ENCODE measurements at regions not wholly inside any gene's neighbourhood (a gene's known extent, or its start where the extent isn't known, plus 50 kb on each side); places are given as distances from the start of the nearest gene placed in this dataset.

DNA sequence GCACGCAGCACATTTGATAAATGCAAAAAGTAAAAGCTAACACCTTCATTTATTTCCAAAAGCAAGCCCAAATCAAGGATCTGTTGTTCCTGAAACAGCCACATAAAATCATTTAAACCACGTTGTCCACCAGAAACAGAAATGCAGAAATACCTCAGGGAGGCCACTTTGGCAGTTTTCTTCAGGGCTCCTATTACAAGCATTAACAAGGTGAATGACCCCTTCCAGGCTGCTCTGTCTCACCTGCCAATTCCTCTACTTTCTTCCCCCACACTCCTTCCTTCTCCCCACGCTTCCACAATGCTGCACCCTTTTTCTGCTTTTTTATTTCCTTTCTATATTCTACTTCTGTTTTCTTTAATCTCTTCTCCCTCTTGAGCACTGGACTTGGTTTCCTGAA is 55.0 kb upstream of the PTGFRN start:
- TF ChIP-seq RAD21 (conservative IDR thresholded peaks at IDR 0.05): no peak
- no peak for TF ChIP-seq MXI1 (conservative IDR thresholded peaks at IDR 0.05; ENCODE audit: poor library complexity, severe bottlenecking)
- no peak for TF ChIP-seq EP300 (conservative IDR thresholded peaks at IDR 0.05; ENCODE audit: poor library complexity, severe bottlenecking)
- TF ChIP-seq SMC3 (conservative IDR thresholded peaks at IDR 0.05; ENCODE audit: poor library complexity): no peak
- no peak for TF ChIP-seq POLR2AphosphoS5 (IDR thresholded peaks at IDR 0.05)
- TF ChIP-seq EZH2 (IDR thresholded peaks at IDR 0.05; ENCODE audit: borderline replicate concordance, insufficient read depth, low read length, poor library complexity, severe bottlenecking): no peak
- TF ChIP-seq, protein P1, sequence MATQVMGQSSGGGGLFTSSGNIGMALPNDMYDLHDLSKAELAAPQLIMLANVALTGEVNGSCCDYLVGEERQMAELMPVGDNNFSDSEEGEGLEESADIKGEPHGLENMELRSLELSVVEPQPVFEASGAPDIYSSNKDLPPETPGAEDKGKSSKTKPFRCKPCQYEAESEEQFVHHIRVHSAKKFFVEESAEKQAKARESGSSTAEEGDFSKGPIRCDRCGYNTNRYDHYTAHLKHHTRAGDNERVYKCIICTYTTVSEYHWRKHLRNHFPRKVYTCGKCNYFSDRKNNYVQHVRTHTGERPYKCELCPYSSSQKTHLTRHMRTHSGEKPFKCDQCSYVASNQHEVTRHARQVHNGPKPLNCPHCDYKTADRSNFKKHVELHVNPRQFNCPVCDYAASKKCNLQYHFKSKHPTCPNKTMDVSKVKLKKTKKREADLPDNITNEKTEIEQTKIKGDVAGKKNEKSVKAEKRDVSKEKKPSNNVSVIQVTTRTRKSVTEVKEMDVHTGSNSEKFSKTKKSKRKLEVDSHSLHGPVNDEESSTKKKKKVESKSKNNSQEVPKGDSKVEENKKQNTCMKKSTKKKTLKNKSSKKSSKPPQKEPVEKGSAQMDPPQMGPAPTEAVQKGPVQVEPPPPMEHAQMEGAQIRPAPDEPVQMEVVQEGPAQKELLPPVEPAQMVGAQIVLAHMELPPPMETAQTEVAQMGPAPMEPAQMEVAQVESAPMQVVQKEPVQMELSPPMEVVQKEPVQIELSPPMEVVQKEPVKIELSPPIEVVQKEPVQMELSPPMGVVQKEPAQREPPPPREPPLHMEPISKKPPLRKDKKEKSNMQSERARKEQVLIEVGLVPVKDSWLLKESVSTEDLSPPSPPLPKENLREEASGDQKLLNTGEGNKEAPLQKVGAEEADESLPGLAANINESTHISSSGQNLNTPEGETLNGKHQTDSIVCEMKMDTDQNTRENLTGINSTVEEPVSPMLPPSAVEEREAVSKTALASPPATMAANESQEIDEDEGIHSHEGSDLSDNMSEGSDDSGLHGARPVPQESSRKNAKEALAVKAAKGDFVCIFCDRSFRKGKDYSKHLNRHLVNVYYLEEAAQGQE (IDR thresholded peaks at IDR 0.05; ENCODE audit: borderline replicate concordance): no peak
- TF ChIP-seq TAF1 (IDR thresholded peaks at IDR 0.05; ENCODE audit: low read depth): no peak
- TF ChIP-seq, protein P2, sequence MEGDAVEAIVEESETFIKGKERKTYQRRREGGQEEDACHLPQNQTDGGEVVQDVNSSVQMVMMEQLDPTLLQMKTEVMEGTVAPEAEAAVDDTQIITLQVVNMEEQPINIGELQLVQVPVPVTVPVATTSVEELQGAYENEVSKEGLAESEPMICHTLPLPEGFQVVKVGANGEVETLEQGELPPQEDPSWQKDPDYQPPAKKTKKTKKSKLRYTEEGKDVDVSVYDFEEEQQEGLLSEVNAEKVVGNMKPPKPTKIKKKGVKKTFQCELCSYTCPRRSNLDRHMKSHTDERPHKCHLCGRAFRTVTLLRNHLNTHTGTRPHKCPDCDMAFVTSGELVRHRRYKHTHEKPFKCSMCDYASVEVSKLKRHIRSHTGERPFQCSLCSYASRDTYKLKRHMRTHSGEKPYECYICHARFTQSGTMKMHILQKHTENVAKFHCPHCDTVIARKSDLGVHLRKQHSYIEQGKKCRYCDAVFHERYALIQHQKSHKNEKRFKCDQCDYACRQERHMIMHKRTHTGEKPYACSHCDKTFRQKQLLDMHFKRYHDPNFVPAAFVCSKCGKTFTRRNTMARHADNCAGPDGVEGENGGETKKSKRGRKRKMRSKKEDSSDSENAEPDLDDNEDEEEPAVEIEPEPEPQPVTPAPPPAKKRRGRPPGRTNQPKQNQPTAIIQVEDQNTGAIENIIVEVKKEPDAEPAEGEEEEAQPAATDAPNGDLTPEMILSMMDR (IDR thresholded peaks at IDR 0.05; ENCODE audit: poor library complexity, severe bottlenecking): no peak

DNA sequence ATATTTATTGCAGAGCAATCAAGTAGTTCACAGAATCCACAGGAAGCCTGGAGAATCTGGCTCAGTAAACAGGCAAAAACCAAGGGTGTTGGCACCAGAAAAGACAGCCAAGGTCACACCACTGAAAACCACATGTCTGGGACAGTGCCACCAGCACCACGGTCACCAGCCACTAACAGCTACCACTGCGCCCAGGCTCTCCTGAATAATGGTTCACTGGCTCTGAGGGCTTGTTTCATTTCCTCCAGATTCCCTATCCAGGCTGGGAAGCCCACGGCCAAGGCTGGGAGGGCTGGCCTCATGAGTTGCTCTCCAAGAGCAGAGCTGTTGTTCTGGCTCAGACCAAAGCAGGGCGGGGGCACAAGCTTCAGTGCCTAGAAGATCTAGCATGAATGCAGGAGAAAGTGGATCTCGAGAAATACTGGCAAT is 54.5 kb upstream of the PTGFRN start:
- H3K36me3 ChIP-seq (ENCODE audit: insufficient read depth, low read length): no peaks in the 10 kb centered on the region
- TF ChIP-seq, protein P1 (IDR thresholded peaks at IDR 0.05; ENCODE audit: borderline replicate concordance): no peak
- TF ChIP-seq, protein P2 (IDR thresholded peaks at IDR 0.05; ENCODE audit: poor library complexity, severe bottlenecking): no peak
- TF ChIP-seq MXI1 (conservative IDR thresholded peaks at IDR 0.05; ENCODE audit: poor library complexity, severe bottlenecking): no peak
- no peak for TF ChIP-seq POLR2AphosphoS5 (IDR thresholded peaks at IDR 0.05)
- TF ChIP-seq EZH2 (IDR thresholded peaks at IDR 0.05; ENCODE audit: borderline replicate concordance, insufficient read depth, low read length, poor library complexity, severe bottlenecking): no peak
- no peak for TF ChIP-seq TAF1 (IDR thresholded peaks at IDR 0.05; ENCODE audit: low read depth)
- TF ChIP-seq RAD21 (conservative IDR thresholded peaks at IDR 0.05): no peak
- TF ChIP-seq EP300 (conservative IDR thresholded peaks at IDR 0.05; ENCODE audit: poor library complexity, severe bottlenecking): no peak
- TF ChIP-seq SMC3 (conservative IDR thresholded peaks at IDR 0.05; ENCODE audit: poor library complexity): no peak
- H3K4me3 ChIP-seq (ENCODE audit: low read length): no peak overlapping the region
- H3K9me3 ChIP-seq (ENCODE audit: low read length): no peaks in the 10 kb centered on the region
- no peaks in the 10 kb centered on the region for H4K20me1 ChIP-seq (ENCODE audit: insufficient read depth)
- H3K27ac ChIP-seq (ENCODE audit: low read length): peak overlapping the region; percentile 79
- no peak overlapping the region for H3K4me2 ChIP-seq (ENCODE audit: low read length)
- peak overlapping the region; percentile 50 for H3K9ac ChIP-seq (ENCODE audit: low read length)
- no peaks in the 10 kb centered on the region for H3K79me2 ChIP-seq (replicated peaks; ENCODE audit: insufficient read depth, low read length)
- no peak overlapping the region for H2AFZ ChIP-seq (ENCODE audit: low read depth, low read length)
- no peaks in the 10 kb centered on the region for H3K27me3 ChIP-seq (ENCODE audit: insufficient read depth, low read depth, low read length)
- no peaks in the 10 kb centered on the region for H3F3A ChIP-seq (ENCODE audit: insufficient read depth, low read length, poor library complexity, severe bottlenecking)
- H3K9me2 ChIP-seq (ENCODE audit: insufficient read depth, low read length): no peaks in the 10 kb centered on the region

More for the DNA sequence above, 55.0 kb upstream of the PTGFRN start:
- peak overlapping the region; percentile 52 for H3K4me2 ChIP-seq (ENCODE audit: low read length)
- H3K4me3 ChIP-seq (ENCODE audit: low read length): peak overlapping the region; percentile 39
- peak overlapping the region; percentile 79 for H3K27ac ChIP-seq (ENCODE audit: low read length)
- no peaks in the 10 kb centered on the region for H3K36me3 ChIP-seq (ENCODE audit: insufficient read depth, low read length)
- H3K9ac ChIP-seq (ENCODE audit: low read length): peak overlapping the region; percentile 50
- no peaks in the 10 kb centered on the region for H3K9me2 ChIP-seq (ENCODE audit: insufficient read depth, low read length)
- H3K9me3 ChIP-seq (ENCODE audit: low read length): no peaks in the 10 kb centered on the region
- no peaks in the 10 kb centered on the region for H4K20me1 ChIP-seq (ENCODE audit: insufficient read depth)
- no peaks in the 10 kb centered on the region for H3K27me3 ChIP-seq (ENCODE audit: insufficient read depth, low read depth, low read length)
- no peak overlapping the region for H2AFZ ChIP-seq (ENCODE audit: low read depth, low read length)
- H3K79me2 ChIP-seq (replicated peaks; ENCODE audit: insufficient read depth, low read length): no peaks in the 10 kb centered on the region
- no peaks in the 10 kb centered on the region for H3F3A ChIP-seq (ENCODE audit: insufficient read depth, low read length, poor library complexity, severe bottlenecking)

Measured in neural cell (in vitro differentiated cells).